ENCODE measurements at regions not wholly inside any gene's neighbourhood (a gene's known extent, or its start where the extent isn't known, plus 50 kb on each side); places are given as distances from the start of the nearest gene placed in this dataset.

GRCh38 chr2:114046373-114046772 lies 156.5 kb downstream of the ACTR3 start:
- H3K36me3 Mint-ChIP-seq (ENCODE audit: insufficient read depth, unreplicated experiment), result no peaks in the 10 kb centered on the region
- no peaks in the 10 kb centered on the region for H3K27me3 Mint-ChIP-seq (ENCODE audit: unreplicated experiment)
- H3K9me3 Mint-ChIP-seq (ENCODE audit: low read depth, unreplicated experiment), result no peaks in the 10 kb centered on the region
- H3K4me3 Mint-ChIP-seq (ENCODE audit: low read depth, unreplicated experiment), result no peak overlapping the region
- no TSS peak for BruUV-seq (replicated peaks)
- intact Hi-C loops (cut with micrococcal nuclease; ENCODE audit: unreplicated experiment), result no loop called here
- CTCF ChIA-PET, result interaction anchor here (0.6 kb wide), 1 partner anchor 20 kb away, joined by 3 read pairs; no protein-coding TSS in a partner anchor
- TF ChIP-seq CTCF (IDR thresholded peaks at IDR 0.05; ENCODE audit: unreplicated experiment), result no peak
- H3K27ac Mint-ChIP-seq (ENCODE audit: unreplicated experiment), result no peak overlapping the region
- DNase-seq, result no peak
- no peaks in the 10 kb centered on the region for H3K4me1 Mint-ChIP-seq (ENCODE audit: low read depth, unreplicated experiment)

GRCh38 chr2:114046866-114047435 lies 157.1 kb downstream of the ACTR3 start:
- H3K27me3 Mint-ChIP-seq (ENCODE audit: unreplicated experiment), result no peaks in the 10 kb centered on the region
- H3K27ac Mint-ChIP-seq (ENCODE audit: unreplicated experiment), result no peak overlapping the region
- TF ChIP-seq CTCF (IDR thresholded peaks at IDR 0.05; ENCODE audit: unreplicated experiment), result no peak
- intact Hi-C loops (cut with micrococcal nuclease; ENCODE audit: unreplicated experiment), result no loop called here
- H3K4me3 Mint-ChIP-seq (ENCODE audit: low read depth, unreplicated experiment), result no peak overlapping the region
- no peaks in the 10 kb centered on the region for H3K9me3 Mint-ChIP-seq (ENCODE audit: low read depth, unreplicated experiment)
- DNase-seq, result no peak
- H3K36me3 Mint-ChIP-seq (ENCODE audit: insufficient read depth, unreplicated experiment), result no peaks in the 10 kb centered on the region
- CTCF ChIA-PET, result no interaction called here
- no peaks in the 10 kb centered on the region for H3K4me1 Mint-ChIP-seq (ENCODE audit: low read depth, unreplicated experiment)
- BruUV-seq (replicated peaks), result no TSS peak

GRCh38 chr2:114049280-114049679 lies 159.4 kb downstream of the ACTR3 start:
- H3K27ac Mint-ChIP-seq (ENCODE audit: unreplicated experiment), result no peak overlapping the region
- intact Hi-C loops (cut with micrococcal nuclease; ENCODE audit: unreplicated experiment), result no loop called here
- no peak for TF ChIP-seq CTCF (IDR thresholded peaks at IDR 0.05; ENCODE audit: unreplicated experiment)
- no peak overlapping the region for H3K4me3 Mint-ChIP-seq (ENCODE audit: low read depth, unreplicated experiment)
- CTCF ChIA-PET, result no interaction called here
- H3K27me3 Mint-ChIP-seq (ENCODE audit: unreplicated experiment), result no peaks in the 10 kb centered on the region
- no TSS peak for BruUV-seq (replicated peaks)
- DNase-seq, result no peak
- no peaks in the 10 kb centered on the region for H3K9me3 Mint-ChIP-seq (ENCODE audit: low read depth, unreplicated experiment)
- no peaks in the 10 kb centered on the region for H3K4me1 Mint-ChIP-seq (ENCODE audit: low read depth, unreplicated experiment)
- no peaks in the 10 kb centered on the region for H3K36me3 Mint-ChIP-seq (ENCODE audit: insufficient read depth, unreplicated experiment)

- H3K4me1 Mint-ChIP-seq (ENCODE audit: low read depth, unreplicated experiment), result no peaks in the 10 kb centered on the region
- no TSS peak for BruUV-seq (replicated peaks)
These were observed 159.9 kb downstream of the ACTR3 start for GRCh38 chr2:114049826-114050225.

More at GRCh38 chr2:114049826-114050225, 159.9 kb downstream of the ACTR3 start:
- intact Hi-C loops (cut with micrococcal nuclease; ENCODE audit: unreplicated experiment), result no loop called here
- no peak overlapping the region for H3K4me3 Mint-ChIP-seq (ENCODE audit: low read depth, unreplicated experiment)
- no peaks in the 10 kb centered on the region for H3K27me3 Mint-ChIP-seq (ENCODE audit: unreplicated experiment)
- CTCF ChIA-PET, result no interaction called here
- TF ChIP-seq CTCF (IDR thresholded peaks at IDR 0.05; ENCODE audit: unreplicated experiment), result no peak
- no peak for DNase-seq
- H3K27ac Mint-ChIP-seq (ENCODE audit: unreplicated experiment), result no peak overlapping the region
- no peaks in the 10 kb centered on the region for H3K9me3 Mint-ChIP-seq (ENCODE audit: low read depth, unreplicated experiment)
- no peaks in the 10 kb centered on the region for H3K36me3 Mint-ChIP-seq (ENCODE audit: insufficient read depth, unreplicated experiment)
